ENCODE measurements at regions not wholly inside any gene's neighbourhood (a gene's known extent, or its start where the extent isn't known, plus 50 kb on each side); places are given as distances from the start of the nearest gene placed in this dataset.

- H3K4me3 ChIP-seq, result no peak overlapping the region
- H3K4me1 ChIP-seq (ENCODE audit: insufficient read depth), result no peaks in the 10 kb centered on the region
- H3K27me3 ChIP-seq (ENCODE audit: insufficient read depth), result no peaks in the 10 kb centered on the region
- no peaks in the 10 kb centered on the region for H3K4me1 Mint-ChIP-seq
- 0 out of 2 replicates have a peak overlapping the region, but pooled peaks have one; percentile 18 for H2AFZ ChIP-seq
- no peaks in the 10 kb centered on the region for H3K27me3 Mint-ChIP-seq (ENCODE audit: insufficient read depth, low read depth, poor library complexity)
- H3K27ac ChIP-seq (ENCODE audit: low read depth), result no peak overlapping the region
- no peaks in the 10 kb centered on the region for H3K36me3 Mint-ChIP-seq (ENCODE audit: low read depth)
- no peak overlapping the region for H3K27ac Mint-ChIP-seq
- H4K20me1 ChIP-seq (replicated peaks; ENCODE audit: insufficient read depth), result no peaks in the 10 kb centered on the region
- H3K4me2 ChIP-seq, result no peak overlapping the region
- no peaks in the 10 kb centered on the region; the same call in 1 of the 2 replicates for H3K36me3 ChIP-seq (ENCODE audit: insufficient read depth)
- H3K9me2 ChIP-seq (ENCODE audit: insufficient read depth), result peaks cover 8% of the 10 kb centered on the region; the same call in 1 of the 2 replicates
- peak; percentile 62 for DNase-seq (ENCODE audit: low spot score)
- no peak for TF ChIP-seq POLR2AphosphoS5 (IDR thresholded peaks at IDR 0.05; ENCODE audit: low read depth)
- no peak for TF ChIP-seq REST (IDR thresholded peaks at IDR 0.05; ENCODE audit: unreplicated experiment)
- TF ChIP-seq CTCF (conservative IDR thresholded peaks at IDR 0.05; ENCODE audit: low read depth in 2 of 2), result peak; percentile 71 to 85
- TF ChIP-seq STAT1 (IDR thresholded peaks at IDR 0.05; ENCODE audit: unreplicated experiment), result no peak
- no peak for TF ChIP-seq CREB1 (CRISPR knock-in tag; IDR thresholded peaks at IDR 0.05; ENCODE audit: low read depth)
- TF ChIP-seq ZNF114 (CRISPR knock-in tag; IDR thresholded peaks at IDR 0.05), result no peak
- TF ChIP-seq ZNF462 (CRISPR knock-in tag; IDR thresholded peaks at IDR 0.05), result no peak
- peaks cover 4% of the 10 kb centered on the region; the same call in 2 of the 3 replicates for H3K9me3 Mint-ChIP-seq
- no peak overlapping the region for H3K4me3 Mint-ChIP-seq
- no peaks in the 10 kb centered on the region for H3K79me2 ChIP-seq (replicated peaks; ENCODE audit: insufficient read depth)
- H3F3A ChIP-seq (replicated peaks; ENCODE audit: low read depth), result no peaks in the 10 kb centered on the region
- ATAC-seq, result peak; percentile 90
Observed at GRCh38 chr15:92226020-92226612, 167.6 kb upstream of the ST8SIA2 start.

Measured in GM23338 (cell line).